ENCODE measurements at regions not wholly inside any gene's neighbourhood (a gene's known extent, or its start where the extent isn't known, plus 50 kb on each side); places are given as distances from the start of the nearest gene placed in this dataset.
A peak's percentile ranks its signal among the peaks of the same experiment; 100 is the strongest.

DNA sequence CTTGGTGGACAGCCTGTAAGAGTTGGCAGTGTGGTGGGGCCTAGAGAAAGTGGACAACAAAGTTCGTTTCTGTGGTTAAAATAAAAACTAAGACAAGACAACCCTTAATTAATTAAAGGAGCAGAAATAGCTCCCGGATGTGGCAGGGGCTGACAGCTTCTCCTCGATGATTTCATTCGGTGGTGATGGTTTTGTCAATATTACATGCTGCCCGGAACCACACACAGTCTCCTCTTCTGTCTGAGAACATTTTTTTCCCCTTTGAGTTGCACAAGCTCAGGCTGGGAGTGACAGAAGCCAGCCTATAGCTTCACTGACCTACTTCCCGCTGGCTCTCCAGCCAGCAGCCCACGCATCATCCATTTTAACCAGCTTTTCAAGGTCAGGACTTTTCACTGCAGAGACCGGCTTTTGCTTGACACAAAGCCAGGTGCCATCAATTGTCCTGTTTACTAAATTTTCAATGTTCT is 378.8 kb downstream of the SLC4A3 start:
- in situ Hi-C loops (cut with HindIII; ENCODE audit: low sequenced_read_pairs): no loop called here
- H3K4me3 ChIP-seq (ENCODE audit: low read depth, low read length): no peak overlapping the region
- TF ChIP-seq, protein P1, sequence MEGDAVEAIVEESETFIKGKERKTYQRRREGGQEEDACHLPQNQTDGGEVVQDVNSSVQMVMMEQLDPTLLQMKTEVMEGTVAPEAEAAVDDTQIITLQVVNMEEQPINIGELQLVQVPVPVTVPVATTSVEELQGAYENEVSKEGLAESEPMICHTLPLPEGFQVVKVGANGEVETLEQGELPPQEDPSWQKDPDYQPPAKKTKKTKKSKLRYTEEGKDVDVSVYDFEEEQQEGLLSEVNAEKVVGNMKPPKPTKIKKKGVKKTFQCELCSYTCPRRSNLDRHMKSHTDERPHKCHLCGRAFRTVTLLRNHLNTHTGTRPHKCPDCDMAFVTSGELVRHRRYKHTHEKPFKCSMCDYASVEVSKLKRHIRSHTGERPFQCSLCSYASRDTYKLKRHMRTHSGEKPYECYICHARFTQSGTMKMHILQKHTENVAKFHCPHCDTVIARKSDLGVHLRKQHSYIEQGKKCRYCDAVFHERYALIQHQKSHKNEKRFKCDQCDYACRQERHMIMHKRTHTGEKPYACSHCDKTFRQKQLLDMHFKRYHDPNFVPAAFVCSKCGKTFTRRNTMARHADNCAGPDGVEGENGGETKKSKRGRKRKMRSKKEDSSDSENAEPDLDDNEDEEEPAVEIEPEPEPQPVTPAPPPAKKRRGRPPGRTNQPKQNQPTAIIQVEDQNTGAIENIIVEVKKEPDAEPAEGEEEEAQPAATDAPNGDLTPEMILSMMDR (IDR thresholded peaks at IDR 0.05; ENCODE audit: low read depth, low read length, missing control alignments): no peak
- DNase-seq (ENCODE audit: low read depth): no peak

DNA sequence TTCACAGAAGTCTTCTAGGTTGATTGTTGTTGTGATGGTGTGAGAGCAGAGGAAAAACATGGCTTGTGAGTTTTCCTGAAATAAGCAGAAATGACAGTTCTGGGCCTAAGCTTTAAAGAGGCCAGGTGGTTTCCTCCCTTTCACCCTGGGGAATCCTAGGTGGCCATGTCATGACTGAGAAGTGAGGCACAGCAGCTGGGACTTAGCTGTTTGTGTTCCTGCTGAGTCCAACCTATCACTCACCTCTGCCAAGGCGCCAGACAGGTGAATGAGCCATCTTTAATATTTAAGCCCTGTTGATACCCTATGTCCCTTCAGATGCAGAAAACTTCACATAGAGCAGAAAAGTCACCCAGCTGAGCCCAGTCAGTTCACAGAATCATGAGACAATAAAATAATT is 384.4 kb downstream of the SLC4A3 start:
- in situ Hi-C loops (cut with HindIII; ENCODE audit: low sequenced_read_pairs): no loop called here
- DNase-seq (ENCODE audit: low read depth): no peak
- TF ChIP-seq, protein P1 (IDR thresholded peaks at IDR 0.05; ENCODE audit: low read depth, low read length, missing control alignments): no peak
- H3K4me3 ChIP-seq (ENCODE audit: low read depth, low read length): no peak overlapping the region

DNA sequence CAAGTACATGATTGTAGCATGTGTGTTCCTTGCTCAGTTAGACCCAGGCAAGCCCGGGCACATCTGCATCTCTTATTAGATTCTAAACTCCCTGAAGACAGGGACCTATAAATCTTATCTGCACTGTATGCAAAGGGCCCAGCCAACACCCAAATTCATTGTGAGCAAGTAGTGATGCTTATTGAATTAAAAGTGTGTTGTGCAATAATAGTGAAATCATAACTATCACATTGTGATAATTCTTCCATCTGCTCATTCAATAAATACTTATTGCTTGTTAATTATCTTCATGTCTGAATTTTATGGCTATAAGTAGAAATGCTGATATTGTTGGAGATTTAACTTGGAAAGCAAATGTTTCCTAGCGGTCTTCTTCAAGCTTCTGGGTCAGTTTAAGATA is 387.5 kb downstream of the SLC4A3 start:
- TF ChIP-seq, protein P1 (IDR thresholded peaks at IDR 0.05; ENCODE audit: low read depth, low read length, missing control alignments): no peak
- no peak for DNase-seq (ENCODE audit: low read depth)
- no peak overlapping the region for H3K4me3 ChIP-seq (ENCODE audit: low read depth, low read length)
- in situ Hi-C loops (cut with HindIII; ENCODE audit: low sequenced_read_pairs): no loop called here

DNA sequence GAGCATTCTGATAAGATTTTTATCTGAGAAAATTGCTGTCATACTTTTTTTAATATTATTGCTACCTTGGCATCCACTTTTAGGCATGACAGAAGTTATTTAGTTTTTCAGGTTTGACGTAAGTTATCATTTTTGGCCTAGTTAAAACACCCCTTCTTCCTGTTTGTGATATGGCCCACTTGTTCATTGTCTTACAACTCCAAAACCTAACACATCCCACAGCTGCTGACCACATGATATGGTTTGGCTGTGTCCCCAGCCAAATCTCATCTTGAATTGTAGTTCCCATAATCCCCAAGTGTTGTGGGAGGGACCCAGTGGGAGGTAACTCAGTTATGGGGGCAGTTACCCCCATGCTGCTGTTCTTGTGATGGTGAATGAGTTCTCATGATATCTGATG is 388.1 kb downstream of the SLC4A3 start:
- in situ Hi-C loops (cut with HindIII; ENCODE audit: low sequenced_read_pairs): no loop called here
- DNase-seq (ENCODE audit: low read depth): no peak
- TF ChIP-seq, protein P1 (IDR thresholded peaks at IDR 0.05; ENCODE audit: low read depth, low read length, missing control alignments): no peak

DNA sequence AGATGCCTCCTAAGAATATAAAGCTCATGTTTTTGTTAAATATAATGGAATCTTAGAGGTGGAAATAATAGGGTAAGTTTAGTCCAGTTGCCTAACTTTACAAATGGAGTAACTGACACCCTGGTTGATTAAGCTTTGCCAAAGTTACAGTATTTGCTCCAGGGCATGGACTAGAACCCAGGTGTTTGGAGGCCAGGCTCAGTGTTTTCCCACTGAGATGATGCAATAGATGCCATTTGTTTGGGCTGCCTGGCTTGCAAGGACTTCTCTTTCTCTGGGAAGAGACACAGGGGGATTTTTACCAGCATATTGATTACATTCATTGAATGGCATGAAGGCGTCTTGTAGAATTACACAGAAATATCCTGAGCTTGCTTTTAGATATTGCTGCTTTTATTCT is 397.8 kb downstream of the SLC4A3 start:
- TF ChIP-seq, protein P1 (IDR thresholded peaks at IDR 0.05; ENCODE audit: low read depth, low read length, missing control alignments): no peak
- DNase-seq (ENCODE audit: low read depth): no peak
- no peak overlapping the region for H3K4me3 ChIP-seq (ENCODE audit: low read depth, low read length)
- in situ Hi-C loops (cut with HindIII; ENCODE audit: low sequenced_read_pairs): no loop called here

More for the DNA sequence above, 388.1 kb downstream of the SLC4A3 start:
- H3K4me3 ChIP-seq (ENCODE audit: low read depth, low read length): no peak overlapping the region

DNA sequence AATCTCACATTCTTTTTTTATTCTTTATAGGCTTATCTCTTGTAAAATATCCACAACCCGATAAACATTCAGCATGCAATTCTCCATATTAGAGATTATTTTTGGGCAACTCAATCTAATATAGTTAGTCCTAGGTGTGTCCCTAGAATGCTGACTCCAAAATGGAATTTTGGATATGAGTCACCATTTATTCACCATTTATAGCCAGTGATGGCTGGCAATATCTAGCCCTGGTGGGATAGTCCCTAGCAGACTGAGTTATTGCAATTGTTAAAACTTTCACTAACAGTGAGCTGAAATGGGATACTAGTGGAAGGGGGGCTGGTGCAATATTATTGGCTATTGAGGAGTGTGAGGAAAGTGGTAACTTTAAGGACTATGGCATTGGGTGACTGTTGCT is 401.6 kb downstream of the SLC4A3 start:
- H3K4me3 ChIP-seq (ENCODE audit: low read depth, low read length): no peak overlapping the region
- DNase-seq (ENCODE audit: low read depth): no peak
- TF ChIP-seq, protein P1 (IDR thresholded peaks at IDR 0.05; ENCODE audit: low read depth, low read length, missing control alignments): no peak
- in situ Hi-C loops (cut with HindIII; ENCODE audit: low sequenced_read_pairs): no loop called here

DNA sequence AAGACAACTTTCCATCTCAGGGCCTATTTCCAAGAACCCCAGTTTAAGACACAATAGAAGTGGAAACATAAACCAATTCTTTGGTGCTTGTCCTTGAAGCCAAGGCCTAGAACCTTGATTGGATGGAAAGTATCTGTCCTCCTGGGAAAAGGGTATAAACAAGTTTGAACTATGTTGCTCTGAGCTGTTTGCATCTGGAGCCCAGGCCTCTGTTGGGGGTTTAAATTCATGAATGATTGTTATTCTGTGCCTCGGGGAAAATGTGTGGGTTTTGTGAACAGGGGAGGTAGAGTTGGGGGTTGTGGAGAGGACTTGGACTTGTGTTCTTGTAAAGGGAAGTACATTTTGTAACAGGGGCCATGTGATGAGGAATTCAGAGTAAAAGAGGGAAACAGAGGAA is 406.1 kb downstream of the SLC4A3 start:
- TF ChIP-seq, protein P1 (IDR thresholded peaks at IDR 0.05; ENCODE audit: low read depth, low read length, missing control alignments): no peak
- in situ Hi-C loops (cut with HindIII; ENCODE audit: low sequenced_read_pairs): no loop called here

More for the DNA sequence above, 406.1 kb downstream of the SLC4A3 start:
- H3K4me3 ChIP-seq (ENCODE audit: low read depth, low read length): no peak overlapping the region
- peak; percentile 32 for DNase-seq (ENCODE audit: low read depth)

All from astrocyte of the cerebellum (primary cell).